ENCODE measurements at regions not wholly inside any gene's neighbourhood (a gene's known extent, or its start where the extent isn't known, plus 50 kb on each side); places are given as distances from the start of the nearest gene placed in this dataset.

DNA sequence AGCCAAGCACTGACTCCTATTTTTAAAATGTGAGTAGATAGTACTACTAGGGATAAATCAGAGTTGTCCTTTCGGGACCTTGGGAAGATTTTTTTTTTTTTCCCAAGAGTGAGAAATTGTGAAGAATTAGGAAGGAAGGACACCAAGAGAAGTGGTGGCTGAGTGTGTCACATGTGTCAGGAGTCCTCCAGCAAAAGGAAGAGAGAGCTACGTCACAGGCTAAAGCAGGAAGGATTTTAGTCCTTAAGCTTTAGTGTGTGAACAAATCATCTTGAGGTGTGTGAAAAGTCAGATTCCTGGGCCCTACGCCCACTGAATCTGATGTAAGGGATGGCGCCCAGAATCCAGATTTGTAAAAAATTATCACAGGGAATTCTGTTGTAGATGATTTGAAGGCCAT lies 172.7 kb downstream of the SERPINI1 start:
- Histone ChIP-seq H3F3A (ENCODE audit: insufficient read depth, low read length, poor library complexity, severe bottlenecking) (no peaks in the 10 kb centered on the region), H3K27ac (ENCODE audit: low read length) (no peak overlapping the region), H4K20me1 (ENCODE audit: insufficient read depth) (no peaks in the 10 kb centered on the region), H3K9me3 (ENCODE audit: low read length) (no peaks in the 10 kb centered on the region), H3K36me3 (ENCODE audit: insufficient read depth, low read length) (no peaks in the 10 kb centered on the region), H3K9ac (ENCODE audit: low read length) (no peak overlapping the region), H2AFZ (ENCODE audit: low read depth, low read length) (no peak overlapping the region), H3K9me2 (ENCODE audit: insufficient read depth, low read length) (no peaks in the 10 kb centered on the region), H3K27me3 (ENCODE audit: insufficient read depth, low read depth, low read length) (no peaks in the 10 kb centered on the region), H3K4me2 (ENCODE audit: low read length) (no peak overlapping the region), H3K79me2 (replicated peaks; ENCODE audit: insufficient read depth, low read length) (no peaks in the 10 kb centered on the region), H3K4me3 (ENCODE audit: low read length) (no peak overlapping the region)
- TF ChIP-seq REST (IDR thresholded peaks at IDR 0.05; ENCODE audit: borderline replicate concordance) (no peak), MXI1 (conservative IDR thresholded peaks at IDR 0.05; ENCODE audit: poor library complexity, severe bottlenecking) (no peak), TAF1 (IDR thresholded peaks at IDR 0.05; ENCODE audit: low read depth) (no peak), SMC3 (conservative IDR thresholded peaks at IDR 0.05; ENCODE audit: poor library complexity) (no peak), RAD21 (conservative IDR thresholded peaks at IDR 0.05) (no peak), POLR2AphosphoS5 (IDR thresholded peaks at IDR 0.05) (no peak), EP300 (conservative IDR thresholded peaks at IDR 0.05; ENCODE audit: poor library complexity, severe bottlenecking) (no peak)

DNA sequence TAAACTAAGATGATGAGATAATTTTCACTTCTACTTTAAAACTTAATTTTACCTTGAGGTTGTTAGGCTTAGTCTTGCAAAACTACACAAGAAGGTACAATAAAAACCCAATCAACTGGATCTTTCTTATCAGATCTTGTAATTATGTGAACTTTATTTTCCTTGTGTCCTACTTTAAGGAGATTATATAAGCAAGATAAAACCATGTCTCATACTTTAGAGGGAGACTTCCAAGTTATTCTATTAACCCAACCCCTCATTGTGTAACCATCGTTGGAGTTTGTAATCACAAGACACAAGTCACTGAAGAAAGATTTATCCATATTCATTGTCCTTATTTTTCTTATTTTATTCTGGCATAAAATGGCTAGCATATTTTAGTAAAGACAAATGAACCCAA lies 165.6 kb downstream of the SERPINI1 start:
- Histone ChIP-seq H3K4me2 (ENCODE audit: low read length) (no peak overlapping the region), H3K79me2 (replicated peaks; ENCODE audit: insufficient read depth, low read length) (no peaks in the 10 kb centered on the region), H3F3A (ENCODE audit: insufficient read depth, low read length, poor library complexity, severe bottlenecking) (no peaks in the 10 kb centered on the region), H3K36me3 (ENCODE audit: insufficient read depth, low read length) (no peaks in the 10 kb centered on the region), H3K9me2 (ENCODE audit: insufficient read depth, low read length) (no peaks in the 10 kb centered on the region), H2AFZ (ENCODE audit: low read depth, low read length) (no peak overlapping the region), H3K27ac (ENCODE audit: low read length) (no peak overlapping the region), H3K9ac (ENCODE audit: low read length) (no peak overlapping the region), H4K20me1 (ENCODE audit: insufficient read depth) (no peaks in the 10 kb centered on the region), H3K27me3 (ENCODE audit: insufficient read depth, low read depth, low read length) (no peaks in the 10 kb centered on the region), H3K4me3 (ENCODE audit: low read length) (no peak overlapping the region), H3K9me3 (ENCODE audit: low read length) (no peaks in the 10 kb centered on the region)
- TF ChIP-seq RAD21 (conservative IDR thresholded peaks at IDR 0.05) = no peak
- TF ChIP-seq EZH2 (IDR thresholded peaks at IDR 0.05; ENCODE audit: borderline replicate concordance, insufficient read depth, low read length, poor library complexity, severe bottlenecking) = no peak
- no peak for TF ChIP-seq POLR2AphosphoS5 (IDR thresholded peaks at IDR 0.05)
- no peak for TF ChIP-seq CTCF (IDR thresholded peaks at IDR 0.05; ENCODE audit: poor library complexity, severe bottlenecking)
- no peak for TF ChIP-seq REST (IDR thresholded peaks at IDR 0.05; ENCODE audit: borderline replicate concordance)
- TF ChIP-seq SMC3 (conservative IDR thresholded peaks at IDR 0.05; ENCODE audit: poor library complexity) = no peak
- no peak for TF ChIP-seq TAF1 (IDR thresholded peaks at IDR 0.05; ENCODE audit: low read depth)
- TF ChIP-seq MXI1 (conservative IDR thresholded peaks at IDR 0.05; ENCODE audit: poor library complexity, severe bottlenecking) = no peak
- TF ChIP-seq EP300 (conservative IDR thresholded peaks at IDR 0.05; ENCODE audit: poor library complexity, severe bottlenecking) = no peak

Measured in neural cell (in vitro differentiated cells).